ENCODE measurements at regions not wholly inside any gene's neighbourhood (a gene's known extent, or its start where the extent isn't known, plus 50 kb on each side); places are given as distances from the start of the nearest gene placed in this dataset.
"Not testable (repeated sequence)": the region's sequence is repeated elsewhere in the genome, so short reads cannot be mapped to it uniquely, and the experiment has no call there.

DNA sequence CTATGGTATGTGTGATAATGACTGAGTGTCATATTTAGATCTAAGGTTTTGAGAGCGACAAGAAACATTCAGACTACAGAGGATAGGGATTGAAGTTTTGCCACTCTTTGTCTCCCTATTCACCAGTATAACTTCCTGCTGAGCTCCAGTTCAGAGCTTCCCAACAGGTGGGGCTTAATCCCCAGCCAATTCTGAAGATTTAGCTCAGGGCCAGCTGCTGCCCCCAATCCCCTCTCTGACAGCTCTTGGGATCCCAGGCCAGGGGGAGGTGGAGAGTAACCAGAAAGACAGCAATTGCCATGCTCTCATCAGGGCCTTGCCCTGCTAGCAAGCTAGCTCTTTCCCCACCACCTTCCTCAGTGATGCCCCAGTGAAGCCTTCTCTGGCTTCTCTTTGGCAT, 57.8 kb downstream of the TRIL start:
- no peak for DNase-seq

DNA sequence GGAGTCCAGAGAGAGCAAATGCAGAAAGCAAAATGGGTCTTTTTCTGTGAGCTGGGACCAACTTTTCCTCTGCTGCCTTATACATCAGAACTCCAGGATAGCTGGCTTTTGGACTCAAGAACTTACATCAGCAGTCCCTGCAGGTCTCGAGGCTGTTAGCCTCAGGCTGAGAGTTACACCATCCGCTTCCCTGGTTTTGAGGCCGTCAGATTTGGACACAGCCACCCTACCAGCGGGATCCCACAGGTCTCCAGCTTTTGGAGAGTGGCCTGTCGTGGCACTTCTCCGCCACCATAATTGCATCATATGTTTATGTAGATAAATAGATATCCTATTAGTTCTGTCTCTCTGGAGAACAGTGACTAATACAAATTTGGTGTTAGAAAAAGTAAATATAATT, 64.2 kb downstream of the TRIL start:
- no peak for DNase-seq

DNA sequence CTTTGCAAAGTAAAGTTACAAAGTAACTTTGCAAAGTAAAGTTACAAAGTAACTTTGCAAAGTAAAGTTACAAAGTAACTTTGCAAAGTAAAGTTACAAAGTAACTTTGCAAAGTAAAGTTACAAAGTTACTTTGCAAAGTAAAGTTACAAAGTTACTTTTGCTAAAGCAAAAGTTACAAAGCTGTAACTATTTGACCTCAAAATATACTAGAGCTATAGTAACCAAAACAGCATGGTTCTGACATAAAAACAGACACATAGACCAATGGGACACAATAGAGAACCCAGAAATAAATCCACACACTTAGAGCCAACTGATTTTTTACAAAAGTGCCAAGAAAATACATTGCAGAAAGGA, 66.3 kb downstream of the TRIL start:
- not testable (repeated sequence) for DNase-seq

- no peak for DNase-seq
These were observed 66.8 kb downstream of the TRIL start for GRCh38 chr7:28891192-28891875.

GRCh38 chr7:28890137-28890536, 68.0 kb downstream of the TRIL start:
- DNase-seq: peak; percentile 47

- DNase-seq: no peak
These were observed 68.8 kb downstream of the TRIL start for GRCh38 chr7:28889290-28889689.

- DNase-seq: no peak
These were observed 72.4 kb downstream of the TRIL start for GRCh38 chr7:28885771-28886170.

GRCh38 chr7:28882869-28883470, 75.2 kb downstream of the TRIL start:
- no peak for DNase-seq

GRCh38 chr7:28879105-28879504, 79.0 kb downstream of the TRIL start:
- DNase-seq: no peak

DNA sequence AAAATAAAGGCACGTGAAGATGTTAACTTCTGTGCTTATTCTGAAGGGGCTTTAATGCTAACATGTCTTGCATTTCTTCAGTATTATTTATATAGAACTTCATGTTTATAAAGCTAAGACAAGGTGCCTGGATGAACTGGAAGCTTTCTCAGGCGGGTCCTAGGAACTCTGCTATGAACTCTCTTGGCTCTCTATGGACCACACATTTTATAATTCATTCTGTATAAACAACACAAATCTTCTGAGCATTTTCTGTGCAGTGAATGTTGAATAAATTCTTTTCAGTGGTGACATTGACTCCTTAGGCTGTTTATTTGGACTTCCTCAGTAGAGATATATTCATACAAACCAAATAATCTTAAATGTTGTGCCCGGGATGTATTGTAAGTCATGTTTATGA, 79.6 kb downstream of the TRIL start:
- DNase-seq: no peak
